NT2/D1 (cell line): ENCODE measurements at regions not wholly inside any gene's neighbourhood (a gene's known extent, or its start where the extent isn't known, plus 50 kb on each side); places are given as distances from the start of the nearest gene placed in this dataset.

ENCODE experiments used
- SUZ12 ChIP-seq: IDR thresholded peaks from 2 replicates; pipeline ENCODE4 v1.6.1; 2011; ENCODE audit not compliant: insufficient read length, insufficient read depth; ENCODE audit errors: extremely low read depth
- YY1 ChIP-seq: IDR thresholded peaks from 2 replicates; pipeline ENCODE4 v1.6.1; 2011; ENCODE audit not compliant: insufficient read length, insufficient read depth
- ZNF274 ChIP-seq: IDR thresholded peaks from 2 replicates; pipeline ENCODE4 v1.6.1; 2011; ENCODE audit warnings: mild to moderate bottlenecking, low read depth, low read length

GRCh38 chr7:51980812-51981211 lies 664.2 kb upstream of the COBL start:
- no peak for TF ChIP-seq YY1
- no peak for TF ChIP-seq SUZ12
- no peak for TF ChIP-seq ZNF274
